HG02798 (cell line): ENCODE measurements at regions not wholly inside any gene's neighbourhood (a gene's known extent, or its start where the extent isn't known, plus 50 kb on each side); places are given as distances from the start of the nearest gene placed in this dataset.
"Not testable (repeated sequence)": the region's sequence is repeated elsewhere in the genome, so short reads cannot be mapped to it uniquely, and the experiment has no call there.

Experiments used
- ATAC-seq: cut with Tn5 transposase; IDR thresholded peaks from one replicate; pipeline ENCODE4 v1.9.1; 2021; ENCODE audit warnings: mild to moderate bottlenecking; ENCODE audit not compliant: unreplicated experiment, poor library complexity

GRCh38 chr3:163384383-163384782 lies 1693.9 kb downstream of the SI start:
- ATAC-seq: no peak

DNA sequence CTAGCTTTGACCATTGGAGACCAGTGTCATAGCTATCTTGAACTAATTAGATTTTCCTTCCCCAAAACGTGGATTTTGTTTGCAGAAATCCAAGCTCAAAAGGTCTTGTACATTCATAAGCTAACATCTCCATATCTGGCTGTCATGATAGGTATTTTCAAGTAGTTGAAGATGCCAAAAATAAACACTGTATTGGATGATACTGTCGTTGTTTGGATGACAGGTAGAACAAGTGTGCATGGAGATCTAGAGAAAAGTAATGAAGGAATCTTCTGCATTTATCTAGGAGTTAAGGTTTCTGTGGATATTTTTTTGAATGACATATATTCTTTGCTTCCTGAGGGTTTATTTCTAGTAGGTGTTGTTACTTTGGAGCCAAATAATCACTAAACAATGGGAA lies 1696.1 kb downstream of the SI start:
- no peak for ATAC-seq

GRCh38 chr3:163368168-163368567 lies 1710.1 kb downstream of the SI start:
- ATAC-seq: no peak

DNA sequence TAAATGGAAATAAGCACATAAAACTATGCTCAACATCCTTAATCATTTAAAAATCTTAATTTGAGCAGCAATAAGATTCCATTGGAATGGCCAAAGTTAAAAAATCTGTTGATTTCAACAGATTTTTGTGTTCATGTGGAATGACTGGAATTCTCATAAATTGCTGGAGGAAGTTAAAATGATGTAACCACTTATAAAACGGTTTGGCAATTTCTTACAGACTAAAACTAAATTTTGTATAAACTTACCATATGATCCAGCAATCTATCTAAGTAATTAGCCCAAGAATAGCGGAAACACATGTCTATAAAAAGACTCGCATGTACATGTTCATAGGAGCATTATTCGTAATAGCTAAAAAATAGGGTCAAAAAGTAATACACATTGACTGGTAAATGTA lies 1713.6 kb downstream of the SI start:
- no peak for ATAC-seq

- no peak for ATAC-seq
These were observed 1716.1 kb downstream of the SI start for GRCh38 chr3:163362151-163362550.

GRCh38 chr3:163361357-163361878 lies 1716.9 kb downstream of the SI start:
- not testable (repeated sequence) for ATAC-seq

- ATAC-seq: no peak
These were observed 1730.4 kb downstream of the SI start for GRCh38 chr3:163347944-163348343.

DNA sequence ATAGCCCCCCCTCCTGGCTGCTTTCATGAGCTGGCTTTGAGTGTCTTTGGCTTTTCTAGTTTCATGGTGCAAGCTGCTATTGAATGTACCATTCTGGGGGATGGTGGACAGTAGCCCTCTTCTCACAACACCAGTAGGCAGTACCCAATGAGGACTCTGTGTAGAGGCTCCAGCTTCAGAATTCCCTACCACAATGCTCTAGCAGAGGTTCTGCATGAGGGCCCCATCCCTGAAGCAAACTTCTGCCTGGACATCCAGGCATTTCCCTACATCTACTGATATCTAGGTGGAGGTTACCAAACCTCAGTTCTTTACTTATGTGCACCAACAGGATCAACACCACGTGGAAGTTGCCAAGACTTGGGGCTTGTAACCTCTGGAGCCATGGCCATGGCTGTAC lies 1742.9 kb downstream of the SI start:
- ATAC-seq: no peak

DNA sequence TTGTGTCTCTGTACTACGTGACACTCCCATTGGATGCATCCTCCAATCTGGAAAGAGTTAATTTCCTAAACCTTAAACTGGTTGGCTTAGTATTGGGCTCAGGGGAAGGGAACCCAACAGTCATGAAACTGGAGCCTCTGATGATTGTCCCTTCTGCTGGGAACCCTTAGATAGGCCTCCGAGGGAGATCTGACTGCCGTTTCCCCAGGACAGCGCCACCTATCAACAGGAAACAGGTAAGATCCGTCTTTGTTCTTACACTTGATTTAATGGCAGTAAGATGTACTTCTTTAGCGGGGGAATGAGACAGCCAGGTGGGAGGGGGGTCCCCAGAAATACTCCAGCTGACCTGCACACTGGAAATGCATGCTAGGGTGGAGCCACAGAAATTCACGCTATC lies 1749.6 kb downstream of the SI start:
- ATAC-seq: no peak

DNA sequence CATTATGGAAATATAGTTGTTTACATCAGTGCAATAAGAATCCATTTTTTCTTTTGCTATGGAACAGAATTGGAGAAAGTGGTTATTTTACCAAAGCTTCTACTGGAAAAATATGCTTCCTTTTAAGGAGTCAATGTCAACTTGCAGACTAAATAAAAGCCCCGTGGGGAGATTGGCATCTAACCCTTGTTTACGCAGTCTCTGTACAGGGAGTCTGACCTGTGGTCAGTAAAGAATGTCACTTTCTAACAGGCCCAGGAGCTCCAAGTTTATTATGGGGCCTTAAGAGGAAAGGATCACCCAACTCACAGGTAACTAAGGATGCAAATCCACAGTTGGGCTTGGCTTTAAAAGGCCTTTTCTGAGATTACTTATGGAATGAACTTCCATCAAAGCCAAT lies 1751.2 kb downstream of the SI start:
- no peak for ATAC-seq

- no peak for ATAC-seq
These were observed 1762.5 kb downstream of the SI start for GRCh38 chr3:163315786-163316185.

- no peak for ATAC-seq
These were observed 1771.9 kb downstream of the SI start for GRCh38 chr3:163306405-163306804.

DNA sequence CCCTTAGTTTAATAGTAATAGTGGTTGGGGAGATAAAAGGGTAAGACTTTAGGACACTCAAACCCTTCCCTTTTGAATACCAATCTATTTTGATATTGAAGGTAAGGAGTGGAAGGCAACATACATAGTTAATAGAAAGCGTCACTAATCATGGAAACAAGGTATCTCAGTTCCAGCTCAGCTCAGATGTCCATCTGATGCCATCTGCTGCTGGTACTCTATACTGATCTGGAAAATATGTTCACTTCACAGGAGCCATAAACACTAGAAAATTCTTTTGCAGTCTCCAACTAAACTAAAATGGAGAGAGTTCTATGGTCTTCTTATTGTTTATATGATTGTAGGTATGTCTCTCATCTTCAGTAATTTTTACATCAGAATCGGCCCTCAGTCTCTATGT lies 1777.1 kb downstream of the OTOL1 start:
- ATAC-seq: no peak

DNA sequence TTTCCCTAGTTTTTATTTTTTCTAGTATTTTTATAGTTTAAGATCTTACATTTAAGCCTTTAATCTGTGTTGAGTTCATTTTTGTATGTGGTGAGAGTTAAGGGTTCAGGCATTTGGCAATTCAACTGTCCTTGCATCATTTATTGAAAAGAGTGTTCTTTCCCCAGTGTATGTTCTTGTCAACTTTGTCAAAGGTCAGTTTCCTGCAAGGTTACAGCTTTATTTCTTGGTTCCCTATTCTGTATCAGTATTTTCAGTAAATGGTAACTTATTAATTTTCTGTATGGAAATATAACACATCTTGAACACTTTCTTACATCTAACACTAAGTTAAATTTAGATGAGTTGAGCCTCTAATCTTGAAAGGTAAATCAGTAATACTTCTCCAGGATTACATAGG lies 1770.1 kb downstream of the OTOL1 start:
- ATAC-seq: no peak

- ATAC-seq: no peak
These were observed 1765.0 kb downstream of the OTOL1 start for GRCh38 chr3:163261618-163262017.

- no peak for ATAC-seq
These were observed 1764.4 kb downstream of the OTOL1 start for GRCh38 chr3:163261056-163261455.

DNA sequence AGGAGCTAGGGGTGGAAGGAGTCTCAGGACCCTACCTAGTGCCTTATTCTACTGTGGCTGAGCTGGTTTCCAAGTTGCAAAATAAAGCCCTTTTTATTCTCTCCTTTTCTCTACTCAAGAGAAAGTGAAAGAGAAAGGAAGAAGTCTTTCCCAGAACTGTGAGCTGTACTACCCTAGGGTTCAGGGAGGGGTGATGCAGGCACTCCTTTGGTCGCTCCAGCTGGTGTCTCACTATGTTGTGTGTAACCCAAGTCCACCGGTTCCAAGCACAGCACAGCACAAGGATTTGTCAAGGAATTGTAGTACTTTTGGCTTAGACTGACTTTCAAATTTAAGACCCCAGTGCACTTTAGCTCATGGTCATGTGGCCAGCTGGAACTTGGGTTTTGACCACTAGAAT lies 1721.7 kb downstream of the OTOL1 start:
- ATAC-seq: no peak

- ATAC-seq: no peak
These were observed 1717.2 kb downstream of the OTOL1 start for GRCh38 chr3:163213838-163214237.

GRCh38 chr3:163196815-163197374 lies 1700.3 kb downstream of the OTOL1 start:
- ATAC-seq: no peak

GRCh38 chr3:163196245-163196644 lies 1699.6 kb downstream of the OTOL1 start:
- ATAC-seq: no peak

DNA sequence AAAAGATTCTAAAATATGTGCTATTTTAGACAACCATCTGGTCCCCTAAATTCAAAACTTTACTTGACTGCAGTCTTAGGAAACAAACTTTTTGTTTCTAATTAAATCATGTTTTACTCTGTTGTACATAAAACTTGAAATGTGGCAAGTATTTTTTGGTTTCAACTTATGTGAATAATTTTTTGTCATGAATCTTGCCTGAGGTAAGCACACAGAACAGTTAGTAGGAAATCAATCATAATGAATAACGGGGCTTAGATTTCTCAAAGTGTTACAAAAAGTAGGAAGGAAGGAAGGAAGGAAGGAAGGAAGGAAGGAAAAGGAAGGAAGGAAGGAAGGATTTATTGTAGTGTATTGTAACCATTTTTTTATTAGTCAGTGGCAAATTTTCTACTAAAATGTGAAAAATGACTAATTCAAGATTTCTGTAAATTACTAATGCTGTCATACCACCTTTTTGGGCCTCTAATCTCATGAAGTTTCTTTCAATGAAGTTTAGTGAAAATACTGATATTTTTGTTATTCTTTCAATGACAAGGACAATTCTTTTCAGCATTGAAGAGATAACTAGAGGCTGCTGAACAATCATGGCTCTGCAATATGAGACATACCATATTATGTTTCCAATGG lies 1689.2 kb downstream of the OTOL1 start:
- no peak for ATAC-seq

GRCh38 chr3:163175970-163176369 lies 1679.4 kb downstream of the OTOL1 start:
- ATAC-seq: no peak
